Skeletal muscle satellite cell (primary cell): ENCODE measurements at regions not wholly inside any gene's neighbourhood (a gene's known extent, or its start where the extent isn't known, plus 50 kb on each side); places are given as distances from the start of the nearest gene placed in this dataset.

Experiments used
- H3K27me3 ChIP-seq: 2 replicates; pipeline ENCODE4 v1.7.0; 2013; ENCODE audit warnings: low read length; ENCODE audit not compliant: control insufficient read depth, insufficient read depth
- H3K36me3 ChIP-seq: 2 replicates; pipeline ENCODE4 v1.7.0; 2013; ENCODE audit warnings: mild to moderate bottlenecking, control low read depth, low read length; ENCODE audit not compliant: insufficient read depth
- H3K4me1 ChIP-seq: 2 replicates; pipeline ENCODE4 v1.7.0; 2013; ENCODE audit warnings: low read length; ENCODE audit not compliant: control insufficient read depth, insufficient read depth
- H3K4me2 ChIP-seq: 2 replicates; pipeline ENCODE4 v1.7.0; 2013; ENCODE audit warnings: mild to moderate bottlenecking, low read length
- H3K4me3 ChIP-seq: 2 replicates; pipeline ENCODE4 v1.7.0; 2013; ENCODE audit warnings: low read length
- H3K9ac ChIP-seq: 2 replicates; pipeline ENCODE4 v1.7.0; 2013; ENCODE audit warnings: mild to moderate bottlenecking, low read depth, low read length, moderate library complexity
- H3K9me3 ChIP-seq: replicated peaks from 2 replicates; pipeline ENCODE4 v1.7.0; 2013; ENCODE audit warnings: mild to moderate bottlenecking, control low read depth, low read length

DNA sequence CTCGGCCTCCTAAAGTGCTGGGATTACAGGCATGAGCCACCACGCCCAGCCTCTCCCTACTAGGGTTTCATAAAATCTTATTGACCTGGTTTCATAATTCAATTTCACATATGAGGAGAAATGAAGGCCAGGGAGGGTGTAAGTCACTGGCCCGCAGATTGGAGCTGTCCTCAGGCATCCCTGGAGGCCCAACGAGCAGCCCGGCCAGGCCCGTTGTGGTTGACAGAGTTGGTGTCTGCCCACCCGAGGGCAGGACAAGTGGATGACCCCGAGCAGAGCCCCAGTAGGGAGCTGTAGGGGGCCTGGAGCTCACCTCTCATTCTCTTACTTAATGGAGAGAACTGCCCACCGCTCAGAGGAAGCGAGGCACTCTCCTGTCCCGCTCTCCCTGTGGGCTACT is 78.9 kb downstream of the CPN2 start:
- H3K36me3 ChIP-seq, result no peaks in the 10 kb centered on the region
- H3K27me3 ChIP-seq, result peaks cover 6% of the 10 kb centered on the region
- H3K4me2 ChIP-seq, result no peak overlapping the region
- H3K4me3 ChIP-seq, result no peak overlapping the region
- H3K9ac ChIP-seq, result no peak overlapping the region
- H3K4me1 ChIP-seq, result peaks cover 25% of the 10 kb centered on the region
- H3K9me3 ChIP-seq, result no peaks in the 10 kb centered on the region

DNA sequence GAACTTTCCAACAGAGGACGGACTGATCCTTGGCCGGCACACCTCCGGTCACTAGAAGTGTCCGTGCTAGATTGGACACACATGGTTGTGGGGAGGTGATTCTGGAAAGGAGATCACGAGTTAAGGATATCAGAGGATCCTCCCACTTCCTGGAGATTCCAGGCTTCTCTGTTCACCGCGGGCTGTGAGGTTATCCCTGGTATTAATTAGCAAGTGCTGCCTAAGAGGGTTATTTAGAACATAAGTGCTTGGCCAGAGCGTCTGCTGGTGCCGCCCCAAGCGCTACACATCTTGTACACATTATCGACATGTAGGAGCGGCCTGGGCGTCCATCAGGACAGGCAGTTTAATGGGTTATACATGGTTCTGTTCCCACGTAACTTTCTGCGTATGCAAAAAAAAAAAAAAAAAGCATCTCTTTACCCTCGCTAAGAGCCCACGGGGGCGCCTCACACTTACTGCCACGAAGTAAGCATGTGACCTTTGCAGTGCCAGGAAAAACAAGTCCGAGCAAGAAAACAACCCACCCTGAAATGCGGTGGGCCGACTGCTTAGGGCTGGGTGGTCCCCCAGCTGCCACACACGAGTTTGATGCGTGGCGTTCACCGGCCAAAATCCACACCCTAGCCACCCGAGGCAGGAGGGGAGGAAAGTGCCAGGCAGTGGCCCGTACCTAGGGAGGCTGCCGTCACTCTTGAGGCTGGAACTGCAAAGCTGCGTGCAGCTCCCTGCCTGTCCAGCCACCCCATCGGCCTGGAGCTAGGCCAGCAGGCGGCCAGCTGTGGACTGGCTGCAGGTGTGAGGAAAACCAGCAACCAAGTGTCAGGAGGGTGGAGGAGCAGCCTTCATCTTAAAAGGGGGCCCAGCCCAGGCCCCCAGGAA is 78.0 kb downstream of the CPN2 start:
- H3K4me3 ChIP-seq, result no peak overlapping the region
- no peaks in the 10 kb centered on the region for H3K36me3 ChIP-seq
- H3K9me3 ChIP-seq, result no peaks in the 10 kb centered on the region
- peaks cover 34% of the 10 kb centered on the region for H3K4me1 ChIP-seq
- no peak overlapping the region for H3K9ac ChIP-seq
- H3K27me3 ChIP-seq, result no peaks in the 10 kb centered on the region
- H3K4me2 ChIP-seq, result no peak overlapping the region

DNA sequence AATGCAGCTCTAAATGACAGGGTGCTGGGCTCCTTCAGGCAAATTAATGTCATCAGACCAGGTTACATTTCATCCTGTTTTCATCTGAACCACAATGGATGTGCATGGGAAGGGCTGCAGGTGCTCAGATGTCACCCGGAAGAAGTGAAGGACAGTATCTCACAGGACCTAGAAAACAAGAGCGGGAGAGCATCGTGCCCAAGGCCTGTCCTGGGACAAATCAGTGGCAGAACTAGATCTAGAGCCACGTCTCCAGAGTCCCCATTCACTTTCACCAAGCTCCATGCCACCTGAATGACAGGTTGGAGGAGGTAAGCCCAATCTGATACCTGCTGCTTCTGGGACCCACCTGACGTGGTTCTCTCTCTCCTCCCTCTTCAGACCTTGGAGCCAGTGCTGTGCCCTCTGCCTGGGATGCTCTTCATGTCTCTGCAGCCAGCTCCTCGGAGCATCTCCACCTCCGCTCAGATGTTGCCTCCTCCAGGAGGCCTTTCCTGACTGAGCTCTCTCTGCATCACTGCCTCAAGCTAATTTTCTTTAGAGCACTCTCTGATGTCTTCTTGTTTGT is 77.3 kb downstream of the CPN2 start:
- Histone ChIP-seq H3K4me2 (no peak overlapping the region), H3K9ac (no peak overlapping the region), H3K4me3 (no peak overlapping the region), H3K9me3 (no peaks in the 10 kb centered on the region), H3K4me1 (peaks cover 38% of the 10 kb centered on the region), H3K27me3 (no peaks in the 10 kb centered on the region), H3K36me3 (no peaks in the 10 kb centered on the region)

DNA sequence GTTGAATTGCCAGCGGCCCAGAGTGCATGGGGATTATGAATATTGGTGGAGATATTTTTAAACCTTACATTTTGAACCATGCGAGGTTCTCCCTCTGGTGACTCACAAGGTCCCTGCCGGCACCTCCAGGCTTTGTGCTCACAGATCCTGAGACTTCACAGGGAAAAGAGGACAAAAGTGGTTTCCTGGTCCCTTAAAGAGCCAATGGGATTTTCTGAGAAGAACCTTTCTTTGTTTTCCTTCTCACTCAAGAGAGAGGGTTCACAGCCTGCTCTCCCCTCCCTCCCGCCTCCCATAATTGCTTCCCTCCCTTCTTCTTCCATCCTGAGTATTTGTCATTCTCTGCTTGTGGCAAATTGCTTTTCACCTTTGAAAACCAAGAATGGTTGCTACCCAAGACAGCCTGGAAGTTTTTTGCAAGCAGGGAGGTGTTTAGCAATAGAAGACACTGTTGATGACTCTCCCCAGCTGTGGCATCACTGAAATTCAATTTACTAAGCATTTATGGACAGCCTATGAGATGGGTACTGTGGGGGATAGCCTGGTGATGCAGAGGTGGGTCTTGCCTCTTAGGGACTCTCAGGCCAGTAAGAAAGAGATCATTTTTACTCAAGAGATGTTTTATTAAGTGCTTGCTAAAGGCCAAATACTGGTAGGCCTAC is 76.6 kb downstream of the CPN2 start:
- H3K4me2 ChIP-seq, result no peak overlapping the region
- H3K27me3 ChIP-seq, result peaks cover 3% of the 10 kb centered on the region
- H3K9me3 ChIP-seq, result no peaks in the 10 kb centered on the region
- no peak overlapping the region for H3K9ac ChIP-seq
- H3K4me1 ChIP-seq, result peaks cover 36% of the 10 kb centered on the region
- H3K4me3 ChIP-seq, result no peak overlapping the region
- no peaks in the 10 kb centered on the region for H3K36me3 ChIP-seq

DNA sequence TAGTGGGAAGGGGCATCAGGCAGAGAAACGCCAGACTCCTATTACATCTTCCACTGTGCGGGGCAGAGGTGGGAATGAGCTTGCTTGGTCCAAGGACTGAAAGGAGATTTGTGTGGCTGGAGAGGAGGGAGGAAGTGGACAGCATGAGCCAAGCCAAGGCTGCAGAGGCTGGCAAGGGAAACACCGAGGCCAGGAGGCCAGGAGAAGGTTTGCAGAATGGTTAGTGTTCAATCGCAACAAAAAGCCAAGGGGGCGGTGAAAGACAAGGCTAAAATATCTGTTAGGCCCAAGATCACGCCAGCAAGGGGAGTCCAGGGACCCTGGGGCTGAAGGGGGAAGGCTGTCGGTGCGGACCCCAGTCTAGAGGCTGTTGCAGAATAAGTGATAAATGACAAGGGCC is 75.8 kb downstream of the CPN2 start:
- Histone ChIP-seq H3K9ac (no peak overlapping the region), H3K9me3 (no peaks in the 10 kb centered on the region), H3K27me3 (peaks cover 10% of the 10 kb centered on the region), H3K36me3 (no peaks in the 10 kb centered on the region), H3K4me2 (no peak overlapping the region), H3K4me1 (peaks cover 31% of the 10 kb centered on the region), H3K4me3 (no peak overlapping the region)

DNA sequence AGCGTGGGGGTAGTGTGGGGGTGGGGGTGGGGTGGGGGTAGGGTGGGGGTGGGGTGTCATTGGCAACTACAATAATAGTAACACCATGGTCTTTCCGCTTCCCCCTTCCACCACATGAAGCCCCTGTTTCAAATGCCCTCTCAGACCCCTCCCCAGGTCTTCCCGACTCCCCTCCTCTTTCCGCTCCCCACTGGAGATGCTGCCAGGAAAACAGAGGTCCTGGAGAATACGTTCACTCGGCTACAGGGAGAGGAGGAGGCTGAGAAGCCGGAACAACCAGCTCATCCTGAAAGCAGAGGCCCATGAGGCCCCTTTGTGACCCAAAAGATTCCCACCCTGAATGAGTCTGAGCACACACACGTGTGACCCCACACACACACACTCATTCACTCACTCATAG is 75.4 kb downstream of the CPN2 start:
- H3K4me2 ChIP-seq, result no peak overlapping the region
- H3K4me3 ChIP-seq, result no peak overlapping the region
- H3K27me3 ChIP-seq, result peaks cover 14% of the 10 kb centered on the region
- no peaks in the 10 kb centered on the region for H3K9me3 ChIP-seq
- H3K36me3 ChIP-seq, result no peaks in the 10 kb centered on the region
- H3K4me1 ChIP-seq, result peaks cover 27% of the 10 kb centered on the region
- no peak overlapping the region for H3K9ac ChIP-seq

- peaks cover 18% of the 10 kb centered on the region for H3K27me3 ChIP-seq
- H3K9me3 ChIP-seq, result no peaks in the 10 kb centered on the region
- H3K4me1 ChIP-seq, result peaks cover 17% of the 10 kb centered on the region
- H3K4me2 ChIP-seq, result no peak overlapping the region
- no peak overlapping the region for H3K9ac ChIP-seq
- H3K36me3 ChIP-seq, result no peaks in the 10 kb centered on the region
- no peak overlapping the region for H3K4me3 ChIP-seq
These were observed 74.4 kb downstream of the CPN2 start for GRCh38 chr3:194276768-194277103.

GRCh38 chr3:194277104-194277785 is 73.9 kb downstream of the CPN2 start:
- H3K9me3 ChIP-seq, result no peaks in the 10 kb centered on the region
- H3K4me3 ChIP-seq, result no peak overlapping the region
- peaks cover 21% of the 10 kb centered on the region for H3K27me3 ChIP-seq
- H3K9ac ChIP-seq, result peak overlapping the region; percentile 0
- peaks cover 17% of the 10 kb centered on the region for H3K4me1 ChIP-seq
- peak overlapping the region; percentile 34 for H3K4me2 ChIP-seq
- no peaks in the 10 kb centered on the region for H3K36me3 ChIP-seq

DNA sequence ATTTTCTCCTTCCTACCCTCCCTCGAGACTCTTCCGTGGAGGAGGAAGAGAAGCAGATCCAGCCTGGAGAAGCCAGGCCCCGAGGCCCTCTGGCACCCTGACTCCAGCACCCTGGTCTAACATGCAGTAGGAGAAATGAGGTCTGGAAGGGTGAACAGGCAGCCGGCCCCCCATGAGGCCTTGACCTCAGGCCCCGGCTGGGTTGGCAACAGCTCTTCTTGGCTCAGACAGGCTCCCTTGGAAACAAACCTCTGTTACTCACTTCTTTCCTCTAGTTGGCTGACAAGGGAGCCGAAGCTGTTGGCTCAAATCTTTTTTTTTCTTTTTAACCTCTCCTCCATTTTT is 73.4 kb downstream of the CPN2 start:
- H3K27me3 ChIP-seq, result peaks cover 26% of the 10 kb centered on the region
- H3K9me3 ChIP-seq, result no peaks in the 10 kb centered on the region
- peak overlapping the region; percentile 26 for H3K4me2 ChIP-seq
- H3K9ac ChIP-seq, result peak overlapping the region; percentile 0
- H3K4me1 ChIP-seq, result peaks cover 17% of the 10 kb centered on the region
- no peaks in the 10 kb centered on the region for H3K36me3 ChIP-seq
- no peak overlapping the region for H3K4me3 ChIP-seq

- H3K4me2 ChIP-seq, result no peak overlapping the region
- H3K9ac ChIP-seq, result peak overlapping the region; percentile 22
- no peak overlapping the region for H3K4me3 ChIP-seq
- H3K9me3 ChIP-seq, result no peaks in the 10 kb centered on the region
- H3K4me1 ChIP-seq, result peaks cover 17% of the 10 kb centered on the region
- H3K27me3 ChIP-seq, result peaks cover 31% of the 10 kb centered on the region
- H3K36me3 ChIP-seq, result no peaks in the 10 kb centered on the region
These were observed 72.8 kb downstream of the CPN2 start for GRCh38 chr3:194278186-194278845.

- H3K9me3 ChIP-seq, result no peaks in the 10 kb centered on the region
- H3K36me3 ChIP-seq, result no peaks in the 10 kb centered on the region
- no peak overlapping the region for H3K4me3 ChIP-seq
- H3K4me1 ChIP-seq, result peaks cover 17% of the 10 kb centered on the region
- H3K4me2 ChIP-seq, result no peak overlapping the region
- H3K27me3 ChIP-seq, result peaks cover 39% of the 10 kb centered on the region
- no peak overlapping the region for H3K9ac ChIP-seq
These were observed 72.0 kb downstream of the CPN2 start for GRCh38 chr3:194279101-194279500.
